OCI-LY7 (cell line): ENCODE measurements at regions not wholly inside any gene's neighbourhood (a gene's known extent, or its start where the extent isn't known, plus 50 kb on each side); places are given as distances from the start of the nearest gene placed in this dataset.

Experiments used
- EZH2phosphoT487 ChIP-seq: fragments of 200-600 bp; sonication (generic); IDR thresholded peaks from 2 replicates; pipeline ENCODE4 v1.6.1; 2018; ENCODE audit warnings: low read depth, borderline replicate concordance, mild to moderate bottlenecking, mixed run types, antibody characterized with exemption, low read length, moderate library complexity, mixed read lengths
- TF ChIP-seq, protein P1 (sequence below): fragments of 200-600 bp; sonication (generic); conservative IDR thresholded peaks from 2 replicates; pipeline ENCODE4 v1.5.1; 2014; ENCODE audit warnings: mild to moderate bottlenecking, antibody characterized with exemption, low read length, moderate library complexity, mixed read lengths

DNA sequence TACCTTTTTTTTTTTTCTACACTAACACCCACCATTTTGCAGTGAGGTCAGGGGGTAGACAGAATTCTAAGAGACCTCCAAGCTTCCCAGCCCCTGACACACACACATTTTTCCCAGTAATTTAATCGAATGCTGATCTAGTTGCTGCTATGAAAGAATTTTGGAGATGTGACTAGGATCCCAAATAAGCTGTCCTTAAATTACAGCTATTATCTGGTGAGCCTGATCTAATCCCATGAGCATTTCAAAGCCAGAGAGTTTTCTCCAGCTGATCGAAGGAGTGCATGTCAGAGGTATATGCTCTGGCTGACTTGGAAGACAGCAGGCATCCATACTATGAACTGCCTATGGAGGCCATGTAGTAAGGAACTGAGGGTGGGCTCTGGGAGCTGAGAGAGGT is 503.8 kb upstream of the MARCKS start:
- TF ChIP-seq, protein P1, sequence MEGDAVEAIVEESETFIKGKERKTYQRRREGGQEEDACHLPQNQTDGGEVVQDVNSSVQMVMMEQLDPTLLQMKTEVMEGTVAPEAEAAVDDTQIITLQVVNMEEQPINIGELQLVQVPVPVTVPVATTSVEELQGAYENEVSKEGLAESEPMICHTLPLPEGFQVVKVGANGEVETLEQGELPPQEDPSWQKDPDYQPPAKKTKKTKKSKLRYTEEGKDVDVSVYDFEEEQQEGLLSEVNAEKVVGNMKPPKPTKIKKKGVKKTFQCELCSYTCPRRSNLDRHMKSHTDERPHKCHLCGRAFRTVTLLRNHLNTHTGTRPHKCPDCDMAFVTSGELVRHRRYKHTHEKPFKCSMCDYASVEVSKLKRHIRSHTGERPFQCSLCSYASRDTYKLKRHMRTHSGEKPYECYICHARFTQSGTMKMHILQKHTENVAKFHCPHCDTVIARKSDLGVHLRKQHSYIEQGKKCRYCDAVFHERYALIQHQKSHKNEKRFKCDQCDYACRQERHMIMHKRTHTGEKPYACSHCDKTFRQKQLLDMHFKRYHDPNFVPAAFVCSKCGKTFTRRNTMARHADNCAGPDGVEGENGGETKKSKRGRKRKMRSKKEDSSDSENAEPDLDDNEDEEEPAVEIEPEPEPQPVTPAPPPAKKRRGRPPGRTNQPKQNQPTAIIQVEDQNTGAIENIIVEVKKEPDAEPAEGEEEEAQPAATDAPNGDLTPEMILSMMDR: no peak
- no peak for TF ChIP-seq EZH2phosphoT487
